GM12874 (cell line): ENCODE measurements at regions not wholly inside any gene's neighbourhood (a gene's known extent, or its start where the extent isn't known, plus 50 kb on each side); places are given as distances from the start of the nearest gene placed in this dataset.

ENCODE experiments used
- CTCF ChIP-seq: IDR thresholded peaks from 2 replicates; pipeline ENCODE4 v1.5.1; 2011; ENCODE audit warnings: low read depth, mild to moderate bottlenecking, control low read depth, low read length, moderate library complexity; ENCODE audit not compliant: insufficient read depth

GRCh38 chr14:43872222-43872621, 634.9 kb downstream of the FSCB start:
- TF ChIP-seq CTCF = no peak

GRCh38 chr14:43858981-43859380, 648.1 kb downstream of the FSCB start:
- TF ChIP-seq CTCF = no peak

GRCh38 chr14:43855556-43855955, 651.5 kb downstream of the FSCB start:
- TF ChIP-seq CTCF = no peak

GRCh38 chr14:43853541-43853940, 653.5 kb downstream of the FSCB start:
- TF ChIP-seq CTCF = no peak

GRCh38 chr14:43803076-43803689, 703.9 kb downstream of the FSCB start:
- no peak for TF ChIP-seq CTCF

GRCh38 chr14:43795600-43796228, 711.4 kb downstream of the FSCB start:
- TF ChIP-seq CTCF = no peak

GRCh38 chr14:43793579-43793978, 713.5 kb downstream of the FSCB start:
- TF ChIP-seq CTCF = no peak
